ENCODE measurements at regions not wholly inside any gene's neighbourhood (a gene's known extent, or its start where the extent isn't known, plus 50 kb on each side); places are given as distances from the start of the nearest gene placed in this dataset.
A peak's percentile ranks its signal among the peaks of the same experiment; 100 is the strongest.
"Not testable (repeated sequence)": the region's sequence is repeated elsewhere in the genome, so short reads cannot be mapped to it uniquely, and the experiment has no call there.

DNA sequence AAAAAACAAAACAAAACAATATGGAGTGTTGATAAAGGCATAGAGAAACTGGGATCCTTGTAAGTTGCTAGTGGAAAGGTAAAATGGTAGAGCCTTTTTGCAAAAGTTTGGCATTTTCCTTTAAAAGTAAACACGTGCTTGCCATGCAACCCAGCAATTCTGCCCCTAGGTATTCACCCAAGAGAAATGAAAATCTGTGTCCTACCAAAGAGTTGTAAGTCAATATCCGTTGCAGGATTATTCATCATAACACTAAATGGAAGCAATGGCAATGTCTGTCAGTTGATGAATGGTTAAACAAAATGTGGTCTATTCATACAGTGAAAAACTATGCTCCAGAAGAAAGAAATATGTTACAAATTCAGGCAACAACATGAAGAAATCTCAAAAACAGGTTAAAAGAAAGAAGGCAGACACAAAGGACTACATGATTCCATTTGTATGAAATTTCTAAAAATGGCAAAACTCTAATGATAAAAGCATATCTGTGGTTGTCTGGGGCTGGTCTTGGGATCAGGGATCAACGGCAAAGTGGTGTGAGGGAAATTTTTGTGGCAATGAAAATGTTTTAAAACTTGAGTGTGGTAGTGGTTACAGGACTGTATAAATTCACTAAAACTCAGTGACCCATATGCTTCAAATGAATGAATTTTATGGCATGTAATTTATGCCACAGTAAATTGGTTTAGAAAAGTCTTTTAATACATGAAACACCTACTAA, 229.6 kb downstream of the OPA1 start:
- DNase-seq, result no peak
- Mint-ChIP-seq H3K36me3 (ENCODE audit: low read depth) (no peaks in the 10 kb centered on the region), H3K27ac (no peak overlapping the region), H3K9me3 (peaks cover 11% of the 10 kb centered on the region), H3K4me1 (peaks cover 45% of the 10 kb centered on the region), H3K4me3 (no peak overlapping the region), H3K27me3 (ENCODE audit: low read depth, poor library complexity) (peaks cover 13% of the 10 kb centered on the region)
- TF ChIP-seq, protein P1, sequence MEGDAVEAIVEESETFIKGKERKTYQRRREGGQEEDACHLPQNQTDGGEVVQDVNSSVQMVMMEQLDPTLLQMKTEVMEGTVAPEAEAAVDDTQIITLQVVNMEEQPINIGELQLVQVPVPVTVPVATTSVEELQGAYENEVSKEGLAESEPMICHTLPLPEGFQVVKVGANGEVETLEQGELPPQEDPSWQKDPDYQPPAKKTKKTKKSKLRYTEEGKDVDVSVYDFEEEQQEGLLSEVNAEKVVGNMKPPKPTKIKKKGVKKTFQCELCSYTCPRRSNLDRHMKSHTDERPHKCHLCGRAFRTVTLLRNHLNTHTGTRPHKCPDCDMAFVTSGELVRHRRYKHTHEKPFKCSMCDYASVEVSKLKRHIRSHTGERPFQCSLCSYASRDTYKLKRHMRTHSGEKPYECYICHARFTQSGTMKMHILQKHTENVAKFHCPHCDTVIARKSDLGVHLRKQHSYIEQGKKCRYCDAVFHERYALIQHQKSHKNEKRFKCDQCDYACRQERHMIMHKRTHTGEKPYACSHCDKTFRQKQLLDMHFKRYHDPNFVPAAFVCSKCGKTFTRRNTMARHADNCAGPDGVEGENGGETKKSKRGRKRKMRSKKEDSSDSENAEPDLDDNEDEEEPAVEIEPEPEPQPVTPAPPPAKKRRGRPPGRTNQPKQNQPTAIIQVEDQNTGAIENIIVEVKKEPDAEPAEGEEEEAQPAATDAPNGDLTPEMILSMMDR (IDR thresholded peaks at IDR 0.05), result no peak

DNA sequence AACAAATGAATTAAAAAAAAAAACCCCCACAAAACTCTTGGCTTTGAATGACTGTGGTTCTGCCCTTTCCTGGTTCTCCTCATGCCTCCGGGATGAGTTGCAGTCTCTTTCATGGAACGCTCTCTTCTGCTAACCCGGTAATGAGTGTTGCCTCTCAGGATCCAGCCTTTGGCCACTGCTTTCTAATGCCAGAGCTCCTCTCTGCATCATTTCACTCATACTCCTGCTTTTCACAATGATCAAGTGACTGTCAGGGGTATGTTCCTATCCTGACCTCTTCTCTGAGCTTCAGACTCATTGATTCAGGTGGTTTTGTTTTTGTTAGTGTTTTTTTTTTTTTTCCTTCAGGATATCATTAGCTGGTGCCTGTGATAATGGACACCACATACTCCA, 230.2 kb downstream of the OPA1 start:
- not testable (repeated sequence) for DNase-seq; H3K36me3 Mint-ChIP-seq (ENCODE audit: low read depth); H3K4me3 Mint-ChIP-seq; H3K27ac Mint-ChIP-seq
- Mint-ChIP-seq H3K27me3 (ENCODE audit: low read depth, poor library complexity) (peaks cover 13% of the 10 kb centered on the region), H3K4me1 (peaks cover 47% of the 10 kb centered on the region), H3K9me3 (peaks cover 11% of the 10 kb centered on the region)

DNA sequence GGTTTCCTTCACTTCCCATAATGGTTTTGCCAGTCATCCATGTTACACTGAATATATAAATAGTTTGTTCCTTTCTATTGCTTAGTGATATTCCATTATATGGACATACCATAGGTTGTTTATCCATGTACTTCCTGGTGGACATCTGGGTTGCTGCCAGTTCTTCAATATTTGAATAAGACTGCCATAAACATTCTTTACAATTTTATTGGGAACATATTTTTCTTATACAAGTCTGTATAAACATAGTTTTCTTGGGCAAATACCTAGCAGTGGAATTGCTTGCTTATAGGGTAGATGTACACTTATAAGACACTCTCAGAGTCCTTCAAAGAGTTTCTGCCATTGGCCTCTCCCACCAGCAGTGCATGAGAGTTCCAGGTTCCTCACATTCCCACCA, 231.4 kb downstream of the OPA1 start:
- Mint-ChIP-seq H3K4me1 (peaks cover 49% of the 10 kb centered on the region), H3K9me3 (peaks cover 11% of the 10 kb centered on the region), H3K36me3 (ENCODE audit: low read depth) (no peaks in the 10 kb centered on the region), H3K27me3 (ENCODE audit: low read depth, poor library complexity) (peaks cover 7% of the 10 kb centered on the region), H3K27ac (no peak overlapping the region), H3K4me3 (no peak overlapping the region)
- TF ChIP-seq, protein P1 (IDR thresholded peaks at IDR 0.05), result no peak
- DNase-seq, result no peak

DNA sequence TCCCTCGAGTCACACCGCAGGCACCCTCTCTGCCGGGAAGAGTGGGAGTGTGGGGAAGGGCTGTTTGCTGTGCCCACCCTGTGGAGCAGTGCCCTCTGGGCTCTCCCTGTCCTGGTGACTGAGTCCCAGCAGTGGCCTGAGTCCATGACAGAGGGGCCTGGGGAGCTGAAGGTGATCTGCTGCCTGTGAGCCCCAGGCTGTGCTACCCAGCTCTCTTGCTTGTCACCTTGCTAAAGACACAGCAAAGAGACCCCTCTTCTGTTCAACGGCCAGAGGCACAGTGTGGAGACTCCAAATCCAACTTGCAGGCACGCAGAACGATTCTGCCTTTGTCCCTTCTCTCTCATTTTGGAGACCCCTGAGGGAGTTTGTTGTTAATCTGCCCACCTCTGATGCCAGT, 232.6 kb downstream of the OPA1 start:
- TF ChIP-seq, protein P1 (IDR thresholded peaks at IDR 0.05), result no peak
- no peak for DNase-seq
- peaks cover 11% of the 10 kb centered on the region for H3K9me3 Mint-ChIP-seq
- H3K36me3 Mint-ChIP-seq (ENCODE audit: low read depth), result no peaks in the 10 kb centered on the region
- no peak overlapping the region for H3K4me3 Mint-ChIP-seq
- no peak overlapping the region for H3K27ac Mint-ChIP-seq
- peaks cover 54% of the 10 kb centered on the region for H3K4me1 Mint-ChIP-seq
- peaks cover 4% of the 10 kb centered on the region for H3K27me3 Mint-ChIP-seq (ENCODE audit: low read depth, poor library complexity)

DNA sequence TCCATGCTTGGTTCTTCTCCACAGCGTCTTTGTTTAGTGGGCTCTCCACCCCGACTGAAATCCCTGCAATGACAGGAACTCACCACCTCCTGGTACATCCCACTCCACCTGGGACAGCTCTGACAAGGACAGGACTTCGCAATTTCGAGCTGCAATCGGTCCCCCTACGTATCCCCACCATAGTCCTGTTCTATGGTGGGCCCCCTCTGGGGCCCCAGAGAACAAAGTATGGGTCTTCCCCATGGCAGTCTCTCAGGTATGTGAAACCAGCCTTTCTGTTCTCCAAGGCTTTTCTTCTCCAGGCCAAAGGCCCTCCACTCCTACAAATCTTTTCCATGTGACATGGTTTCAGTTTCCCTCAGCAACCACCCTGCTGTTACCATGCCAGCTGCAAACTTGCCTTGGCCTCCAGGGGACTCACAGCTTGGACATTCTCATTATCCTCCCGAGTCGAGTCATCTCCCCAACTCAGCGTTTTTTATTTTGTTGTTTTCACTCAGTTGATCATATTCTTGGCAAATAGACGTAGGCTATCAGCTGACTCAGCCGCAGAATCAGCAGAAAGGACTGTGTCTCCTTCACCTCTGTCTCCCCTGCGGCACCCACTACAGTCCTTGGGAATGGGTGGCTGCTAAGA, 233.3 kb downstream of the OPA1 start:
- no peak for DNase-seq

DNA sequence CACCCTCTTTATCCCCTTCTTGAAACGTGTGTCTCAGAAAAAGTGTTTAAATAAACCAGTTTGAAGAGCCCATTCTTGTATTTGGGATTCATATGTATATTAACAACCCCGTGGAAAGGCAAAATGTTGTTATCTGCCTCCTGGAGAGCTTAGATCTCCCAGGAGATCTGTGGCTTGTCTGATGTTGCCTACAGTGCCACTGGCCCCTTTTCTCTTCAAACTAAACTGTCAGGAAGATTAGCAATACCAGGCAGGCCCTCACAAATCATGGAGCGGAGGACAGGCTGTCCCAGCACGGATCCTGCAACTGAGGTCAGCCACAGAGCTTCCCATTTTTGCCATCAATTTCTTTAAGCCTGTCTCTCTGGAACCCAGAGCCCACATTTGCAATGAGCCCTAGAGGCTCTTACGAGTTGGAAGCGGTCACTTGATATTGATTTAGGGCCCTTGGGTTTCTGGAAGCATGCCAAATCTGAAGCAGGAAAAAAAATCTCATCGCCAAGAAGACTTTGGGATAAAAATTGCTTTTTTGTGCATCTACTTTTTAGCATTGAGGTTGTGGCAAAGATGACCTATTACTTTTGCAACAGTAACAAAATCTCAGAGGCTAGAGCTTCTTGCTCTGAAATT, 234.1 kb downstream of the OPA1 start:
- H3K27me3 Mint-ChIP-seq (ENCODE audit: low read depth, poor library complexity), result peaks cover 7% of the 10 kb centered on the region
- DNase-seq, result no peak
- no peak overlapping the region for H3K27ac Mint-ChIP-seq
- TF ChIP-seq, protein P1 (IDR thresholded peaks at IDR 0.05), result no peak
- peak overlapping the region; percentile 30 for H3K4me3 Mint-ChIP-seq
- H3K36me3 Mint-ChIP-seq (ENCODE audit: low read depth), result no peaks in the 10 kb centered on the region
- H3K9me3 Mint-ChIP-seq, result peaks cover 11% of the 10 kb centered on the region
- H3K4me1 Mint-ChIP-seq, result peaks cover 64% of the 10 kb centered on the region

More for the DNA sequence above, 233.3 kb downstream of the OPA1 start:
- H3K27ac Mint-ChIP-seq, result peak overlapping the region; percentile 74
- peak overlapping the region; percentile 16 for H3K4me3 Mint-ChIP-seq
- peaks cover 5% of the 10 kb centered on the region for H3K27me3 Mint-ChIP-seq (ENCODE audit: low read depth, poor library complexity)
- peaks cover 61% of the 10 kb centered on the region for H3K4me1 Mint-ChIP-seq
- peaks cover 11% of the 10 kb centered on the region for H3K9me3 Mint-ChIP-seq
- TF ChIP-seq, protein P1 (IDR thresholded peaks at IDR 0.05), result no peak
- H3K36me3 Mint-ChIP-seq (ENCODE audit: low read depth), result no peaks in the 10 kb centered on the region

Data from nephron progenitor cell (in vitro differentiated cells).